ENCODE measurements at regions not wholly inside any gene's neighbourhood (a gene's known extent, or its start where the extent isn't known, plus 50 kb on each side); places are given as distances from the start of the nearest gene placed in this dataset.

DNA sequence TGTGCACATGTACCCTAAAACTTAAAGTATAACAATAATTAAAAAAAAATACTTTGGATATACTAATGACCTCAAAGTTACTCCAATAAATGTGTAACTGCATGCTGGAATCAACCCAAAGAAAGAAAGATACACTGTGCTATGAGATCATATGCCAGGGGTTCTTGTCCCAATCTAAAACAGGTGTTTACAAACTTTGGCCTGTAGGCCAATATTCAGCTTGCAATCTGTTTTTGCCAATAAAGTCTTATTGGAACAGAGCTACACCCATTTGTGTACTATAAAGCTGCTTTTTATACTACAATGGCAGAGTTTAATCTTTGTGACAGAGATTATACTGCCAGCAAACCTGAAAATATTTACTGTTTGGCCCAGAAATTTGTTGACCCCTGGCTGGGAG, 138.8 kb upstream of the AFF2 start:
- no peak overlapping the region for H3K4me3 ChIP-seq (ENCODE audit: low read length in 2 of 2)
- H3K27ac ChIP-seq (ENCODE audit: low read depth in 1 of 2, low read length in 2 of 2), result no peak overlapping the region
- no peaks in the 10 kb centered on the region for H3K27me3 ChIP-seq (ENCODE audit: control insufficient read depth in 1 of 2, insufficient read depth in 2 of 2, low read length in 1 of 2)
- DNase-seq, result no peak
- no peaks in the 10 kb centered on the region for H3K4me1 ChIP-seq (ENCODE audit: control insufficient read depth in 1 of 2, insufficient read depth in 2 of 2, low read length in 2 of 2)
- H3K36me3 ChIP-seq (ENCODE audit: control insufficient read depth in 1 of 2, insufficient read depth in 2 of 2, low read length in 1 of 2), result no peaks in the 10 kb centered on the region
- intact Hi-C loops (cut with DNase I), result no loop called here
- no peak for ATAC-seq (ENCODE audit: low FRiP score)
- H3K9me3 ChIP-seq (ENCODE audit: control insufficient read depth, low read length), result no peaks in the 10 kb centered on the region

DNA sequence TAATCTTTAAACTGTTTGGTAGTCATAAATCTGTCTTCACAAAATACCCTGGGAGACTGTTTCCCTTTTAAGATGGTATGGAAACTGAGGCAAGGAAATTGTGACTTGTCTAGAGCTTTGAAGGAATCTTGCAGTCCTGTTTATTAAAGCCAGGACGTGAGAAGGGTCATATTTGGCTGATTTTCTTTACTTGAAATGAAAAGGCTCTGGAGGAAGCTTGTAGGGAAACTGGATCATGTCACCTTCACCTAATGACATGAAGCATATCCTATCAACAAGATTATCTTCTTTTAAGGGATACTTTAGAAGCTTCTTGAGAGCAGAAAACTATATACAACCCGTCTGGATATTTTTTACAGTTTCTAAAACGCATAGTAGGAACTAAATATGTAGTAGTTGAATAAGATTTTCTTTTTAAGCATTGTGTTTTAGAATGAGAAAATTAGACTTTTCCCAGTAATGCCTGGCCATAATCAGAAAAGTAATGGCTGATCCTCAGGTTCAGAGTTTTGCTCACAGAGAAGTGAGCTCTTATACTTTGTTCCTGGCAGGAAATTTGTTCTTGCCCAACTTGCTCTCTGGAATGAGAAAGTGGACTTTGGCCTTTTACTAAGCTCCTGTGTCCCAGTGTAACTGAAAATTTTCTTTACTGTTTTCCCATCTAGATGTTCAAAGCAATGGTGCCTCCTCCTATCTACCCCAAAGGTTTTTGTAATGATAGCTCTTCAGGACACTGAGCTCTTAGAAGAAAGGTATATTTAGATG, 136.8 kb upstream of the AFF2 start:
- H3K4me3 ChIP-seq (ENCODE audit: low read length in 2 of 2), result no peak overlapping the region
- H3K27me3 ChIP-seq (ENCODE audit: control insufficient read depth in 1 of 2, insufficient read depth in 2 of 2, low read length in 1 of 2), result no peaks in the 10 kb centered on the region
- H3K4me1 ChIP-seq (ENCODE audit: control insufficient read depth in 1 of 2, insufficient read depth in 2 of 2, low read length in 2 of 2), result no peaks in the 10 kb centered on the region
- intact Hi-C loops (cut with DNase I), result no loop called here
- DNase-seq, result no peak
- no peaks in the 10 kb centered on the region for H3K9me3 ChIP-seq (ENCODE audit: control insufficient read depth, low read length)
- WGBS, 2 donors, result 30 to 77% methylated on average over 3 of the region's 3 CpGs
- no peaks in the 10 kb centered on the region for H3K36me3 ChIP-seq (ENCODE audit: control insufficient read depth in 1 of 2, insufficient read depth in 2 of 2, low read length in 1 of 2)
- H3K27ac ChIP-seq (ENCODE audit: low read depth in 1 of 2, low read length in 2 of 2), result peak overlapping the region in 1 of 2 donors; percentile 19
- ATAC-seq (ENCODE audit: low FRiP score), result no peak

DNA sequence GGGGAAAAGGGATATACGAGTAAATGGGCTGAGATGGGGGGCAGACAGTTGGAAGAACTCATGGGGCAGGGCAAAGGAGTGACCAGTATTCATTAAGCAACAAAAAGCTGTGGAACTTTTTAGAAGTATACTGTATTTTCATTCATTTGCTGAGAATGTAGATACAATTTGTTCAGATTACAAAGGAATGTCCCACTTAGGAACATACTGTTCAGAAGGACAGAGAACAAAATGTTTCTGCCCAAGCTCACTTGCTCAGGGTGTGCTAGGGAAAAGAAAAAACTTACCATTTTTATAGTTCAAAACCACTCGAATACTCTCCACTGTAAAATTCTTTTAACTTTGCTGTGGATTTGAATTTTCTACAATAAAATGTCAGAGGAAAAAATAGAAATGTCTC, 135.2 kb upstream of the AFF2 start:
- Histone ChIP-seq H3K36me3 (ENCODE audit: control insufficient read depth in 1 of 2, insufficient read depth in 2 of 2, low read length in 1 of 2) (no peaks in the 10 kb centered on the region), H3K27me3 (ENCODE audit: control insufficient read depth in 1 of 2, insufficient read depth in 2 of 2, low read length in 1 of 2) (no peaks in the 10 kb centered on the region), H3K27ac (ENCODE audit: low read depth in 1 of 2, low read length in 2 of 2) (no peak overlapping the region), H3K4me3 (ENCODE audit: low read length in 2 of 2) (no peak overlapping the region), H3K9me3 (ENCODE audit: control insufficient read depth, low read length) (no peaks in the 10 kb centered on the region), H3K4me1 (ENCODE audit: control insufficient read depth in 1 of 2, insufficient read depth in 2 of 2, low read length in 2 of 2) (no peaks in the 10 kb centered on the region)
- intact Hi-C loops (cut with DNase I), result no loop called here
- ATAC-seq (ENCODE audit: low FRiP score), result no peak
- DNase-seq, result no peak
- 6 to 30% methylated on average over 2 of the region's 2 CpGs for WGBS, 2 donors

- no peaks in the 10 kb centered on the region for H3K36me3 ChIP-seq (ENCODE audit: control insufficient read depth in 1 of 2, insufficient read depth in 2 of 2, low read length in 1 of 2)
- ATAC-seq (ENCODE audit: low FRiP score), result no peak
Measured at GRCh38 chrX:148371291-148371690, 129.1 kb upstream of the AFF2 start.

DNA sequence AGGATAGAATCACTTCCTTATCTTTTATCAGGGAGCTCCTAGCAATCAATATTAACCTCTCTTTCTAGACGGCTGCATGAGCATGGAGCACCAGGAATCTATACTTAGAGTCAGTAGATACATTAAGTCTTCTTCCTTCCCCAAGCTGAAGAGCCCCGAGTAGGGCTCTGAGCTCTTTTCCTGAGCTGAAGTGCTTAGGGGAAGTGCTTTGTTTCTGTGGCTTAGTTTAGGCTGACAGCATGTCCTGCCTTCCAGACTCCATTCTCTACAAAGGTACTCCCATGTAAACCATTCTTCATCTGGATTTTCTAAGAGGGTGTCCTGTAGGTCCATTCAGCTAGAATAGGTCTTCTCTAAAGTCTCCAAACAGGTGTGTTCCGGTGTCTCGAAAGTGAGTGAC, 127.5 kb upstream of the AFF2 start:
- Histone ChIP-seq H3K36me3 (ENCODE audit: control insufficient read depth in 1 of 2, insufficient read depth in 2 of 2, low read length in 1 of 2) (no peaks in the 10 kb centered on the region), H3K27me3 (ENCODE audit: control insufficient read depth in 1 of 2, insufficient read depth in 2 of 2, low read length in 1 of 2) (no peaks in the 10 kb centered on the region), H3K9me3 (ENCODE audit: control insufficient read depth, low read length) (no peaks in the 10 kb centered on the region), H3K4me3 (ENCODE audit: low read length in 2 of 2) (no peak overlapping the region), H3K27ac (ENCODE audit: low read depth in 1 of 2, low read length in 2 of 2) (no peak overlapping the region), H3K4me1 (ENCODE audit: control insufficient read depth in 1 of 2, insufficient read depth in 2 of 2, low read length in 2 of 2) (no peaks in the 10 kb centered on the region)
- DNase-seq (no peak), ATAC-seq (ENCODE audit: low FRiP score) (no peak)
- 49 to 65% methylated on average over 4 of the region's 4 CpGs for WGBS, 2 donors
- intact Hi-C loops (cut with DNase I), result no loop called here

More at GRCh38 chrX:148371291-148371690, 129.1 kb upstream of the AFF2 start:
- intact Hi-C loops (cut with DNase I), result no loop called here
- 69 to 71% methylated on average over 3 of the region's 3 CpGs for WGBS, 2 donors
- Histone ChIP-seq H3K27ac (ENCODE audit: low read depth in 1 of 2, low read length in 2 of 2) (no peak overlapping the region), H3K4me1 (ENCODE audit: control insufficient read depth in 1 of 2, insufficient read depth in 2 of 2, low read length in 2 of 2) (no peaks in the 10 kb centered on the region), H3K4me3 (ENCODE audit: low read length in 2 of 2) (no peak overlapping the region), H3K9me3 (ENCODE audit: control insufficient read depth, low read length) (no peaks in the 10 kb centered on the region), H3K27me3 (ENCODE audit: control insufficient read depth in 1 of 2, insufficient read depth in 2 of 2, low read length in 1 of 2) (no peaks in the 10 kb centered on the region)
- DNase-seq, result no peak

DNA sequence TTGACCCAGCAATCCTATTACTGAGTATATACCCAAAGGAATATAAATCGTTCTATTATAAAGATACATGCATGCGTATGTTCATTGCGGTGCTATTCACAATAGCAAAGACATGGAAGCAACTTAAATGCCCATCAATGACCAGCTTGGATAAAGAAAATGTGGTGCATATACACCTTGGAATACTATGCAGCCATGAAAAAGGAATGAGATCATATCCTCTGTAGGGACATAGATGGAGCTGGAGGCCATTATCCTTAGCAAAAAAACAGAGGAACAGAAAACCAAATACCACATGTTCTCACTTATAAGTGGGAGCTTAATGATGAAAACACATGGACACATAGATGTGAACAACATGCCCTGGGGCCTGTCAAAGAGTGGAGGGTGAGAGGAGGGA, 124.1 kb upstream of the AFF2 start:
- 97 to 99% methylated on average over 3 of the region's 3 CpGs for WGBS, 2 donors

DNA sequence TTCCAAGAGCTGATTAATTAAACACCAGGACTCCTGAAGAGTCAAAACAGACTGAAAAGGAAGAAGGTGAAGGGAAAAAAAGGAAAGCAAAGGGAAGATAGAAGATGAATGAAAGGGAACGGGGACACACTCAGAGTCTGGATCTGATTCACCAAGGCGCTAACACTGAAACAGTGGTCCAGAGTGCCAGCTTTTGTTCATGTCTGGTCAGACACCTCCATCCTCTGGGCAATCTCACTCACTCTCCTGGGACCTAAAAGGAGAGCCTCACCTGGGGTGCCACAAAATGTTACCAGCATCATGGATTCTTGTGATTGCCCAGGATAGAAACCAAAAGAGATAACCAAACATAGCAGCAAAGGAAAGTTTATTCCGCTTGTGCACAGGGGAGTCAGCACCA, 120.3 kb upstream of the AFF2 start:
- no peaks in the 10 kb centered on the region for H3K9me3 ChIP-seq (ENCODE audit: control insufficient read depth, low read length)
- ATAC-seq (ENCODE audit: low FRiP score) (no peak), DNase-seq (no peak)
- H3K36me3 ChIP-seq (ENCODE audit: control insufficient read depth in 1 of 2, insufficient read depth in 2 of 2, low read length in 1 of 2), result no peaks in the 10 kb centered on the region
- no peak overlapping the region for H3K27ac ChIP-seq (ENCODE audit: low read depth in 1 of 2, low read length in 2 of 2)
- H3K27me3 ChIP-seq (ENCODE audit: control insufficient read depth in 1 of 2, insufficient read depth in 2 of 2, low read length in 1 of 2), result no peaks in the 10 kb centered on the region
- intact Hi-C loops (cut with DNase I), result no loop called here
- 88 to 90% methylated on average over 3 of the region's 3 CpGs for WGBS, 2 donors
- H3K4me1 ChIP-seq (ENCODE audit: control insufficient read depth in 1 of 2, insufficient read depth in 2 of 2, low read length in 2 of 2), result no peaks in the 10 kb centered on the region
- no peak overlapping the region for H3K4me3 ChIP-seq (ENCODE audit: low read length in 2 of 2)

More for the DNA sequence above, 124.1 kb upstream of the AFF2 start:
- H3K36me3 ChIP-seq (ENCODE audit: control insufficient read depth in 1 of 2, insufficient read depth in 2 of 2, low read length in 1 of 2), result no peaks in the 10 kb centered on the region
- intact Hi-C loops (cut with DNase I), result no loop called here
- no peaks in the 10 kb centered on the region for H3K9me3 ChIP-seq (ENCODE audit: control insufficient read depth, low read length)
- ATAC-seq (ENCODE audit: low FRiP score) (no peak), DNase-seq (no peak)
- no peak overlapping the region for H3K27ac ChIP-seq (ENCODE audit: low read depth in 1 of 2, low read length in 2 of 2)
- no peaks in the 10 kb centered on the region for H3K4me1 ChIP-seq (ENCODE audit: control insufficient read depth in 1 of 2, insufficient read depth in 2 of 2, low read length in 2 of 2)
- no peaks in the 10 kb centered on the region for H3K27me3 ChIP-seq (ENCODE audit: control insufficient read depth in 1 of 2, insufficient read depth in 2 of 2, low read length in 1 of 2)
- no peak overlapping the region for H3K4me3 ChIP-seq (ENCODE audit: low read length in 2 of 2)

GRCh38 chrX:148380650-148381561, 119.5 kb upstream of the AFF2 start:
- WGBS, 2 donors, result 37 to 45% methylated on average over 9 of the region's 9 CpGs
- no peak for ATAC-seq (ENCODE audit: low FRiP score)
- no peaks in the 10 kb centered on the region for H3K27me3 ChIP-seq (ENCODE audit: control insufficient read depth in 1 of 2, insufficient read depth in 2 of 2, low read length in 1 of 2)
- no peaks in the 10 kb centered on the region for H3K36me3 ChIP-seq (ENCODE audit: control insufficient read depth in 1 of 2, insufficient read depth in 2 of 2, low read length in 1 of 2)
- no peak overlapping the region for H3K27ac ChIP-seq (ENCODE audit: low read depth in 1 of 2, low read length in 2 of 2)
- H3K4me3 ChIP-seq (ENCODE audit: low read length in 2 of 2), result no peak overlapping the region
- no peaks in the 10 kb centered on the region for H3K4me1 ChIP-seq (ENCODE audit: control insufficient read depth in 1 of 2, insufficient read depth in 2 of 2, low read length in 2 of 2)
- intact Hi-C loops (cut with DNase I), result no loop called here
- no peaks in the 10 kb centered on the region for H3K9me3 ChIP-seq (ENCODE audit: control insufficient read depth, low read length)
- no peak for DNase-seq

GRCh38 chrX:148381603-148382002, 118.8 kb upstream of the AFF2 start:
- H3K36me3 ChIP-seq (ENCODE audit: control insufficient read depth in 1 of 2, insufficient read depth in 2 of 2, low read length in 1 of 2), result no peaks in the 10 kb centered on the region
- no peaks in the 10 kb centered on the region for H3K4me1 ChIP-seq (ENCODE audit: control insufficient read depth in 1 of 2, insufficient read depth in 2 of 2, low read length in 2 of 2)
- ATAC-seq (ENCODE audit: low FRiP score) (no peak), DNase-seq (no peak)
- H3K27me3 ChIP-seq (ENCODE audit: control insufficient read depth in 1 of 2, insufficient read depth in 2 of 2, low read length in 1 of 2), result no peaks in the 10 kb centered on the region
- 44 to 62% methylated on average over 2 of the region's 2 CpGs for WGBS, 2 donors
- H3K4me3 ChIP-seq (ENCODE audit: low read length in 2 of 2), result no peak overlapping the region
- no peaks in the 10 kb centered on the region for H3K9me3 ChIP-seq (ENCODE audit: control insufficient read depth, low read length)
- intact Hi-C loops (cut with DNase I), result no loop called here
- H3K27ac ChIP-seq (ENCODE audit: low read depth in 1 of 2, low read length in 2 of 2), result no peak overlapping the region
